KMS-11 (cell line): ENCODE measurements at regions not wholly inside any gene's neighbourhood (a gene's known extent, or its start where the extent isn't known, plus 50 kb on each side); places are given as distances from the start of the nearest gene placed in this dataset.
"Not testable (repeated sequence)": the region's sequence is repeated elsewhere in the genome, so short reads cannot be mapped to it uniquely, and the experiment has no call there.

Source experiments
- H2AFZ ChIP-seq: fragments of 200-600 bp; sonication (generic); 2 replicates; pipeline ENCODE4 v1.6.1; 2016; ENCODE audit warnings: antibody characterized with exemption, mixed run types, low read depth
- H3K27ac ChIP-seq: fragments of 200-600 bp; sonication (generic); 2 replicates; pipeline ENCODE4 v1.6.1; 2016; ENCODE audit warnings: mild to moderate bottlenecking, mixed run types
- H3K27me3 ChIP-seq: fragments of 200-600 bp; sonication (generic); 2 replicates; pipeline ENCODE4 v1.6.1; 2017; ENCODE audit warnings: mild to moderate bottlenecking, low read depth, mixed run types, moderate library complexity; ENCODE audit not compliant: insufficient read depth
- H3K36me3 ChIP-seq: fragments of 200-600 bp; sonication (generic); 2 replicates; pipeline ENCODE4 v1.6.1; 2017; ENCODE audit warnings: mild to moderate bottlenecking, mixed run types; ENCODE audit not compliant: insufficient read depth
- H3K4me1 ChIP-seq: fragments of 200-600 bp; sonication (generic); 2 replicates; pipeline ENCODE4 v1.6.1; 2016; ENCODE audit warnings: mild to moderate bottlenecking, low read depth, mixed run types; ENCODE audit not compliant: poor library complexity, severe bottlenecking
- H3K4me2 ChIP-seq: fragments of 200-600 bp; sonication (generic); 2 replicates; pipeline ENCODE4 v1.7.0; 2016; ENCODE audit warnings: mild to moderate bottlenecking, mixed run types
- H3K4me3 ChIP-seq: fragments of 200-600 bp; sonication (generic); IDR thresholded peaks from 2 replicates; pipeline ENCODE4 v1.6.1; 2017; ENCODE audit warnings: low read depth, low read length, mixed read lengths; ENCODE audit not compliant: insufficient read depth
- H3K79me2 ChIP-seq: fragments of 200-600 bp; sonication (generic); 2 replicates; pipeline ENCODE4 v1.6.1; 2016; ENCODE audit warnings: low read depth, mixed run types; ENCODE audit not compliant: insufficient read depth
- H3K9ac ChIP-seq: fragments of 200-600 bp; sonication (generic); 2 replicates; pipeline ENCODE4 v1.6.1; 2016; ENCODE audit warnings: mild to moderate bottlenecking, mixed run types
- H4K20me1 ChIP-seq: fragments of 200-600 bp; sonication (generic); 2 replicates; pipeline ENCODE4 v1.6.1; 2016; ENCODE audit warnings: mild to moderate bottlenecking, mixed run types; ENCODE audit not compliant: insufficient read depth
- TF ChIP-seq, protein P1 (sequence below): fragments of 200-600 bp; sonication (generic); conservative IDR thresholded peaks from 2 replicates; pipeline ENCODE4 v1.6.1; 2017; ENCODE audit warnings: low read depth, mild to moderate bottlenecking, antibody characterized with exemption, low read length, moderate library complexity, mixed read lengths

DNA sequence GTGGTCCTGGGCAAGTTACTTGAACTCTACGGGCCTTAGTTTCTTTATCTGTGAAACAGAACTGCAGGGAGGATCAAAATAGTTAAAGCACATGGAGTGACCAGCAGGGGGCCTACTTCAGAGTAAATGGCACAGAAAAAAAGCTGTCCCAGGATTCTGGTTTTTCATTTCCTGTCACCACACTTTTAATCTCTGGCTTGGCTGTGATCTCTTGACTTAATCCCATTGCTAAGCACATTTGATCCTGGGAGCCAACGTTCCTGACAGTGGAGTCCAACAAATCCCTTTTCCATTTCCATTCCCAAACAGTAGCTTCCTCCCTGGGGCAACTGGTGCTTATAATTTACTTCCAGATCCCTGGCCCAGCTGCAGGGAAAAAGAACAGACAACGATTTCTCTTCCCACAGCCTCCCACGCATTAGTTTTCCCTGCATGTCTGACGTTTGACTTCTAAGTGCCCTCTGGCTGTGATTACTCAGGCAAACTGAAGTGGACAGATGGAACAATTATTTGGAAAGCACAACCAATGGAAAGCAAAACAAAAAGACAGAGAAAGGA, 136.5 kb upstream of the STK32A start:
- no peaks in the 10 kb centered on the region for H3K4me1 ChIP-seq
- H2AFZ ChIP-seq, result 0 out of 2 replicates have a peak overlapping the region, but pooled peaks have one; percentile 11
- TF ChIP-seq, protein P1, sequence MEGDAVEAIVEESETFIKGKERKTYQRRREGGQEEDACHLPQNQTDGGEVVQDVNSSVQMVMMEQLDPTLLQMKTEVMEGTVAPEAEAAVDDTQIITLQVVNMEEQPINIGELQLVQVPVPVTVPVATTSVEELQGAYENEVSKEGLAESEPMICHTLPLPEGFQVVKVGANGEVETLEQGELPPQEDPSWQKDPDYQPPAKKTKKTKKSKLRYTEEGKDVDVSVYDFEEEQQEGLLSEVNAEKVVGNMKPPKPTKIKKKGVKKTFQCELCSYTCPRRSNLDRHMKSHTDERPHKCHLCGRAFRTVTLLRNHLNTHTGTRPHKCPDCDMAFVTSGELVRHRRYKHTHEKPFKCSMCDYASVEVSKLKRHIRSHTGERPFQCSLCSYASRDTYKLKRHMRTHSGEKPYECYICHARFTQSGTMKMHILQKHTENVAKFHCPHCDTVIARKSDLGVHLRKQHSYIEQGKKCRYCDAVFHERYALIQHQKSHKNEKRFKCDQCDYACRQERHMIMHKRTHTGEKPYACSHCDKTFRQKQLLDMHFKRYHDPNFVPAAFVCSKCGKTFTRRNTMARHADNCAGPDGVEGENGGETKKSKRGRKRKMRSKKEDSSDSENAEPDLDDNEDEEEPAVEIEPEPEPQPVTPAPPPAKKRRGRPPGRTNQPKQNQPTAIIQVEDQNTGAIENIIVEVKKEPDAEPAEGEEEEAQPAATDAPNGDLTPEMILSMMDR, result peak; percentile 63
- no peaks in the 10 kb centered on the region for H3K79me2 ChIP-seq
- no peaks in the 10 kb centered on the region for H3K27me3 ChIP-seq
- no peak overlapping the region for H3K4me2 ChIP-seq
- H3K36me3 ChIP-seq, result no peaks in the 10 kb centered on the region
- no peak overlapping the region for H3K4me3 ChIP-seq
- H3K27ac ChIP-seq, result no peak overlapping the region
- no peaks in the 10 kb centered on the region for H4K20me1 ChIP-seq
- no peak overlapping the region for H3K9ac ChIP-seq

GRCh38 chr5:147101659-147102369, 133.0 kb upstream of the STK32A start:
- Histone ChIP-seq H4K20me1 (no peaks in the 10 kb centered on the region), H3K4me2 (no peak overlapping the region), H3K4me3 (no peak overlapping the region), H3K4me1 (no peaks in the 10 kb centered on the region), H3K27me3 (no peaks in the 10 kb centered on the region), H3K36me3 (no peaks in the 10 kb centered on the region), H3K79me2 (no peaks in the 10 kb centered on the region), H2AFZ (no peak overlapping the region), H3K9ac (no peak overlapping the region), H3K27ac (no peak overlapping the region)
- TF ChIP-seq, protein P1, result no peak

DNA sequence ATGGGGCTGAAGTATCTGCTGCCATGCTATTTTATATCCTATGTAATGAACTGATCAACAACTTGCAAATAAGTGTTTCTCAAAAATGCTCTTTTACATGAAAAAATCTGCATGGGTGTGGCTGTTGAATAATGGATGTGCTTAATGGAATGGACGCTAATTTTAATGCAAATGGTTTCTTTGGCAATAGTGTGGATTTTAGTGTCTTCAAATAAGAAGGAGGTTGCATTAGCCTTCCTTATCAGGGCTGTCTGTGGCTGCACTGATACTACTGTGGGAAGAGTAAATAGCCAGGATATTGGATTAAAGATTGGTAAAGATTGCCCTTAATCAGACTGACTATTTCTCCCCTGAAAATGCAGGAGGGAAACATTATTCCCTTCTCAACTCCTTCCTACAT, 121.9 kb upstream of the STK32A start:
- no peak overlapping the region for H3K4me3 ChIP-seq
- H3K79me2 ChIP-seq, result no peaks in the 10 kb centered on the region
- H2AFZ ChIP-seq, result no peak overlapping the region
- no peak overlapping the region for H3K9ac ChIP-seq
- TF ChIP-seq, protein P1, result no peak
- H3K36me3 ChIP-seq, result no peaks in the 10 kb centered on the region
- no peak overlapping the region for H3K4me2 ChIP-seq
- H3K4me1 ChIP-seq, result no peaks in the 10 kb centered on the region
- no peak overlapping the region for H3K27ac ChIP-seq
- H4K20me1 ChIP-seq, result no peaks in the 10 kb centered on the region
- H3K27me3 ChIP-seq, result no peaks in the 10 kb centered on the region

DNA sequence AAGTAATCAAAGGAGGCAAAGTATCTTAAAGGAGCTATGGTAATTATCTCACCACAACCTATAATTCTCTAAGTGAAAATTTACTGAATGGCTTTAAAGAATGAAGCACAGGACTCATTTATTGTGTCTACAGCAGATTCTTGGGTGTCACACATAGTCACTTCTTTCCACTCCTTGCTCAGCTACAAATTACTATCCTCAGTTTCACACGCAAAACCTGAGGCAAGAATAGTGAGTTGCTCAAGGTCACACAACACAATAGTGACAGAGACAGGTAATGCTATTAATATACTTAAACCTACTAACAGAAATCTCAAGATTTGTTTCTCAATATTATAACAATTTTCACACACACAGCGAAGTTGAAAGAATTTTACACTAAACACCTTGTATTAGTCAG, 120.9 kb upstream of the STK32A start:
- no peaks in the 10 kb centered on the region for H4K20me1 ChIP-seq
- H3K4me3 ChIP-seq, result no peak overlapping the region
- no peaks in the 10 kb centered on the region for H3K27me3 ChIP-seq
- TF ChIP-seq, protein P1, result no peak
- H2AFZ ChIP-seq, result no peak overlapping the region
- no peaks in the 10 kb centered on the region for H3K79me2 ChIP-seq
- no peaks in the 10 kb centered on the region for H3K4me1 ChIP-seq
- no peak overlapping the region for H3K4me2 ChIP-seq
- no peaks in the 10 kb centered on the region for H3K36me3 ChIP-seq
- H3K27ac ChIP-seq, result no peak overlapping the region
- no peak overlapping the region for H3K9ac ChIP-seq

DNA sequence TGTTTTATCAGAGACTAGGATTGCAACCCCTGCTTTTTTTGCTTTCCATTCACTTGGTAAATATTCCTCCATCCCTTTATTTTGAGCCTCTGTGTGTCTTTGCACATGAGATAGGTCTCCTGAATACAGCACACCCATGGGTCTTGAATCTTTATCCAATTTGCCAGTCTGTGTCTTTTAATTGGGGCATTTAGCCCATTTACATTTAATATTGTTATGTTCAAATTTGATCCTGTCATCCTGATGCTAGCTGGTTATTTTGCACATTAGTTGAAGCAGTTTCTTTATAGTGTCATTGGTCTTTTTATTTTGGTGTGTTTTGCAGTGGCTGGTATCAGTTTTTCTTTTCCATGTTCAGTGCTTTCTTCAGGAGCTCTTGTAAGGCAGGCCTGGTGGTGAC, 95.1 kb upstream of the STK32A start:
- not testable (repeated sequence) for H3K27ac ChIP-seq, H3K9ac ChIP-seq, H3K36me3 ChIP-seq, H2AFZ ChIP-seq, H4K20me1 ChIP-seq, H3K27me3 ChIP-seq, H3K79me2 ChIP-seq, H3K4me3 ChIP-seq, H3K4me2 ChIP-seq
- H3K4me1 ChIP-seq, result peaks cover 13% of the 10 kb centered on the region
